DOHH2 (cell line): ENCODE measurements at regions not wholly inside any gene's neighbourhood (a gene's known extent, or its start where the extent isn't known, plus 50 kb on each side); places are given as distances from the start of the nearest gene placed in this dataset.

Experiments used
- H3F3A ChIP-seq: fragments of 200-600 bp; sonication (generic), shearing (Covaris generic); 2 replicates; pipeline ENCODE4 v1.6.0; 2016; ENCODE audit warnings: antibody characterized with exemption, mild to moderate bottlenecking; ENCODE audit not compliant: control insufficient read depth, insufficient read depth
- H3K27ac ChIP-seq: fragments of 200-600 bp; sonication (generic); 2 replicates; pipeline ENCODE4 v1.5.1; 2014; ENCODE audit warnings: low read depth, mild to moderate bottlenecking, low read length, moderate library complexity
- H3K27me3 ChIP-seq: fragments of 200-600 bp; sonication (generic); 2 replicates; pipeline ENCODE4 v1.6.1; 2014; ENCODE audit warnings: mild to moderate bottlenecking, low read length, mixed read lengths; ENCODE audit not compliant: control insufficient read depth
- H3K36me3 ChIP-seq: fragments of 200-600 bp; sonication (generic); 2 replicates; pipeline ENCODE4 v1.6.1; 2014; ENCODE audit warnings: mild to moderate bottlenecking, low read length, moderate library complexity, mixed read lengths; ENCODE audit not compliant: control insufficient read depth
- H3K4me1 ChIP-seq: fragments of 200-600 bp; sonication (generic); 2 replicates; pipeline ENCODE4 v1.6.1; 2014; ENCODE audit warnings: mild to moderate bottlenecking, low read length, mixed read lengths; ENCODE audit not compliant: control insufficient read depth
- H3K4me2 ChIP-seq: fragments of 200-600 bp; sonication (generic); 2 replicates; pipeline ENCODE4 v1.6.0; 2014; ENCODE audit warnings: mild to moderate bottlenecking, low read length, moderate library complexity
- H3K4me3 ChIP-seq: fragments of 200-600 bp; sonication (generic); 2 replicates; pipeline ENCODE4 v1.5.1; 2014; ENCODE audit warnings: mild to moderate bottlenecking, low read length, mixed read lengths
- H3K79me2 ChIP-seq: fragments of 200-600 bp; sonication (generic); 2 replicates; pipeline ENCODE4 v1.6.1; 2014; ENCODE audit warnings: mild to moderate bottlenecking, low read length, mixed read lengths; ENCODE audit not compliant: control insufficient read depth
- H3K9me2 ChIP-seq: fragments of 200-600 bp; sonication (generic); replicated peaks from 2 replicates; pipeline ENCODE4 v1.6.1; 2014; ENCODE audit warnings: mild to moderate bottlenecking, low read length, mixed read lengths; ENCODE audit not compliant: control insufficient read depth
- H3K9me3 ChIP-seq: fragments of 200-600 bp; sonication (generic); 2 replicates; pipeline ENCODE4 v1.6.1; 2014; ENCODE audit warnings: antibody characterized with exemption, low read length, mixed read lengths; ENCODE audit not compliant: control insufficient read depth, insufficient read depth
- H4K20me1 ChIP-seq: fragments of 200-600 bp; sonication (generic); 2 replicates; pipeline ENCODE4 v1.6.0; 2014; ENCODE audit warnings: low read depth, mild to moderate bottlenecking, antibody characterized with exemption, low read length, moderate library complexity; ENCODE audit not compliant: control insufficient read depth, insufficient read depth
- EZH2phosphoT487 ChIP-seq: fragments of 200-600 bp; sonication (generic); IDR thresholded peaks from 2 replicates; pipeline ENCODE4 v1.6.1; 2017; ENCODE audit warnings: borderline replicate concordance, mild to moderate bottlenecking, antibody characterized with exemption, low read length, moderate library complexity, mixed read lengths
- TF ChIP-seq, protein P1 (sequence below): fragments of 200-600 bp; sonication (generic); IDR thresholded peaks from one replicate; pipeline ENCODE4 v1.5.1; 2014; ENCODE audit warnings: antibody characterized with exemption, mild to moderate bottlenecking, low read depth, low read length; ENCODE audit not compliant: poor library complexity, severe bottlenecking

DNA sequence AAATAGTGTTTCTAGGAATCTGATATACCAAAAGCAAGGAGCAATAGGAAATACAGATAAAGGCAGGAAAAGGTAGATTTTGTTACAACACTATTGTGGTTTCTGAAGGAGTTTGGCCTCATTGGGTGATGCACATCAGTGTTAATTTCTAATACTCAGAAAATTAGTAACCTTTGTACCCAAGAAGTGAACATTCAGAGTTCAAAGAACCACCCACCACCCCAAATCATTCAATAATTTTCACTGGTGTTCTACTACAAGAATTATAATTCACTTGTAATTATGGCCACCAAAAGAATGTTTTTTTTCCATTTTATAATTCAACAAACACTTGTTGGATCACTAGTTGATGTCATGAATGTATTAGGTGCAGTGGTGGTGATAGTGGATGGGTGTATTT lies 183.3 kb downstream of the UBE2E3 start:
- Histone ChIP-seq H3K9me2 (no peaks in the 10 kb centered on the region), H3K27me3 (no peaks in the 10 kb centered on the region), H3K9me3 (0 out of 2 replicates have a peak, but pooled peaks cover 5% of the 10 kb centered on the region), H3K4me1 (peaks cover 11% of the 10 kb centered on the region), H3K27ac (no peak overlapping the region), H3F3A (no peaks in the 10 kb centered on the region), H3K4me3 (no peak overlapping the region), H3K36me3 (no peaks in the 10 kb centered on the region), H3K79me2 (no peaks in the 10 kb centered on the region), H3K4me2 (no peak overlapping the region), H4K20me1 (no peaks in the 10 kb centered on the region)
- TF ChIP-seq, protein P1, sequence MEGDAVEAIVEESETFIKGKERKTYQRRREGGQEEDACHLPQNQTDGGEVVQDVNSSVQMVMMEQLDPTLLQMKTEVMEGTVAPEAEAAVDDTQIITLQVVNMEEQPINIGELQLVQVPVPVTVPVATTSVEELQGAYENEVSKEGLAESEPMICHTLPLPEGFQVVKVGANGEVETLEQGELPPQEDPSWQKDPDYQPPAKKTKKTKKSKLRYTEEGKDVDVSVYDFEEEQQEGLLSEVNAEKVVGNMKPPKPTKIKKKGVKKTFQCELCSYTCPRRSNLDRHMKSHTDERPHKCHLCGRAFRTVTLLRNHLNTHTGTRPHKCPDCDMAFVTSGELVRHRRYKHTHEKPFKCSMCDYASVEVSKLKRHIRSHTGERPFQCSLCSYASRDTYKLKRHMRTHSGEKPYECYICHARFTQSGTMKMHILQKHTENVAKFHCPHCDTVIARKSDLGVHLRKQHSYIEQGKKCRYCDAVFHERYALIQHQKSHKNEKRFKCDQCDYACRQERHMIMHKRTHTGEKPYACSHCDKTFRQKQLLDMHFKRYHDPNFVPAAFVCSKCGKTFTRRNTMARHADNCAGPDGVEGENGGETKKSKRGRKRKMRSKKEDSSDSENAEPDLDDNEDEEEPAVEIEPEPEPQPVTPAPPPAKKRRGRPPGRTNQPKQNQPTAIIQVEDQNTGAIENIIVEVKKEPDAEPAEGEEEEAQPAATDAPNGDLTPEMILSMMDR = no peak
- TF ChIP-seq EZH2phosphoT487 = no peak

- TF ChIP-seq EZH2phosphoT487 = no peak
- TF ChIP-seq, protein P1 = no peak
- H3K27me3 ChIP-seq = no peaks in the 10 kb centered on the region
- no peaks in the 10 kb centered on the region for H3F3A ChIP-seq
- H3K9me3 ChIP-seq = 0 out of 2 replicates have a peak, but pooled peaks cover 5% of the 10 kb centered on the region
- H3K4me2 ChIP-seq = no peak overlapping the region
- H3K4me3 ChIP-seq = no peak overlapping the region
- peaks cover 11% of the 10 kb centered on the region for H3K4me1 ChIP-seq
- H3K27ac ChIP-seq = no peak overlapping the region
- H4K20me1 ChIP-seq = no peaks in the 10 kb centered on the region
- no peaks in the 10 kb centered on the region for H3K36me3 ChIP-seq
- H3K9me2 ChIP-seq = no peaks in the 10 kb centered on the region
- H3K79me2 ChIP-seq = no peaks in the 10 kb centered on the region
Measured at GRCh38 chr2:181164699-181165098, 184.3 kb downstream of the UBE2E3 start.

- H4K20me1 ChIP-seq = no peaks in the 10 kb centered on the region
- H3K4me2 ChIP-seq = no peak overlapping the region
- H3K79me2 ChIP-seq = no peaks in the 10 kb centered on the region
- no peaks in the 10 kb centered on the region for H3K36me3 ChIP-seq
- H3K9me3 ChIP-seq = 0 out of 2 replicates have a peak, but pooled peaks cover 5% of the 10 kb centered on the region
- peaks cover 11% of the 10 kb centered on the region for H3K4me1 ChIP-seq
- H3K27ac ChIP-seq = no peak overlapping the region
- no peak overlapping the region for H3K4me3 ChIP-seq
- H3K27me3 ChIP-seq = no peaks in the 10 kb centered on the region
- H3F3A ChIP-seq = no peaks in the 10 kb centered on the region
- no peak for TF ChIP-seq EZH2phosphoT487
- TF ChIP-seq, protein P1 = no peak
- no peaks in the 10 kb centered on the region for H3K9me2 ChIP-seq
Measured at GRCh38 chr2:181165199-181165868, 184.9 kb downstream of the UBE2E3 start.
